ENCODE measurements at regions not wholly inside any gene's neighbourhood (a gene's known extent, or its start where the extent isn't known, plus 50 kb on each side); places are given as distances from the start of the nearest gene placed in this dataset.

DNA sequence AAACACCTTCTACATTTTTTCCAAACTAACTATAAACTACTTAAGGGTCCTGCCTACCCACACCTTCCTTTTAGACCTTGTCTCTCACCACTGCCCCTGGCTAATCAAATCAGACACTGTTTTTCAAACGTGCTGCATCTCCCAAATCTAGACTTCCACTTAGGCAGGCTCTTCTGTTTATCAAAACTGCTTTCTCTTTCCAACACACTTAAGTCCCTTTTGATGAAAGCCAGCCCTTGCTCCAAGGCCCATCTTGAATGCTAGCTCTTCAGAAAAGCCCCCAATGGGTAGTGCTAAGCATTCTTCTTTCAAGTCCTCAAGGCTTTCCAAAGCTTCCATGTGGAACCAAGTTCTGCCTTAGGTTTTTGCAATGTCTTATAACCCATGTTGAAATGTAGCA lies 888.3 kb downstream of the TUSC7 start:
- TF ChIP-seq, protein P1, sequence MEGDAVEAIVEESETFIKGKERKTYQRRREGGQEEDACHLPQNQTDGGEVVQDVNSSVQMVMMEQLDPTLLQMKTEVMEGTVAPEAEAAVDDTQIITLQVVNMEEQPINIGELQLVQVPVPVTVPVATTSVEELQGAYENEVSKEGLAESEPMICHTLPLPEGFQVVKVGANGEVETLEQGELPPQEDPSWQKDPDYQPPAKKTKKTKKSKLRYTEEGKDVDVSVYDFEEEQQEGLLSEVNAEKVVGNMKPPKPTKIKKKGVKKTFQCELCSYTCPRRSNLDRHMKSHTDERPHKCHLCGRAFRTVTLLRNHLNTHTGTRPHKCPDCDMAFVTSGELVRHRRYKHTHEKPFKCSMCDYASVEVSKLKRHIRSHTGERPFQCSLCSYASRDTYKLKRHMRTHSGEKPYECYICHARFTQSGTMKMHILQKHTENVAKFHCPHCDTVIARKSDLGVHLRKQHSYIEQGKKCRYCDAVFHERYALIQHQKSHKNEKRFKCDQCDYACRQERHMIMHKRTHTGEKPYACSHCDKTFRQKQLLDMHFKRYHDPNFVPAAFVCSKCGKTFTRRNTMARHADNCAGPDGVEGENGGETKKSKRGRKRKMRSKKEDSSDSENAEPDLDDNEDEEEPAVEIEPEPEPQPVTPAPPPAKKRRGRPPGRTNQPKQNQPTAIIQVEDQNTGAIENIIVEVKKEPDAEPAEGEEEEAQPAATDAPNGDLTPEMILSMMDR (IDR thresholded peaks at IDR 0.05) = no peak
- TF ChIP-seq POLR2A (IDR thresholded peaks at IDR 0.05) = no peak

All from thyroid gland (tissue), 4 donors.